ENCODE measurements at regions not wholly inside any gene's neighbourhood (a gene's known extent, or its start where the extent isn't known, plus 50 kb on each side); places are given as distances from the start of the nearest gene placed in this dataset.

DNA sequence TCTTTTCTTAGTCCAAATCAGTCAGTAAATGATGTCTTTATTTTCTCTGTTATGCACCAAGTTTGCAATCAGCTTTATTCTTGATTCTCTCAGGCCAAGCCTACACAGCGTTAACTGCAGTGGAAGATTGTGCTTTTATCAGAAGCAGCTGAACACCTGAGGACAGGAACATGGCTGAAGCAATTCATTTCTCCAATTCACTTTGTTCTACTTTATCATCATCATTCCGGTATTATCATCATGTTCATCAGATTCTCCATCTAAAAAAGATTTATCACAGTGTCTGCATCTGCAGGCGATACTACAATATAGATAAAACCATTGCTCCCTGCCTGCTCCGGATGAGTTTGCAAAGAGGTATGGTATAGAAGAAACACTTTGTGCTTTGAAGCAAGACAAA is 68.1 kb upstream of the STMND1 start:
- TF ChIP-seq POLR2A (IDR thresholded peaks at IDR 0.05): no peak
- no peak for TF ChIP-seq CTCF (IDR thresholded peaks at IDR 0.05)
- DNase-seq: no peak
- intact Hi-C loops (cut with DNase I; ENCODE audit: low total_unique reads): no loop called here
- 73 to 83% methylated on average over 3 to 4 of the region's 4 CpGs for WGBS, 2 donors (ENCODE audit: low coverage in 1 of 2)
- Histone ChIP-seq H3K27ac (peak overlapping the region; percentile 61 to 79 (median 68)), H3K4me3 (no peak overlapping the region), H3K9me3 (no peaks in the 10 kb centered on the region), H3K4me1 (peaks cover 0 to 11% (median 2%) of the 10 kb centered on the region in 4 donors), H3K36me3 (no peaks in the 10 kb centered on the region), H3K27me3 (no peaks in the 10 kb centered on the region)
- in situ Hi-C loops (cut with MboI; ENCODE audit: low pct_ligation_motif_present in 1 of 4, low pct_unique_long_range_greater_than_20kb in 1 of 4, low sequenced_read_pairs in 3 of 4): no loop called here

- 46 to 48% methylated on average over 9 to 12 of the region's 12 CpGs for WGBS, 2 donors (ENCODE audit: low coverage in 1 of 2)
- H3K4me3 ChIP-seq: peak overlapping the region in 1 of 4 donors; percentile 19
- H3K9me3 ChIP-seq: no peaks in the 10 kb centered on the region
- H3K27me3 ChIP-seq: no peaks in the 10 kb centered on the region
- peak overlapping the region; percentile 61 to 79 (median 68) for H3K27ac ChIP-seq
- TF ChIP-seq EP300 (IDR thresholded peaks at IDR 0.05; ENCODE audit: low read depth) (no peak), POLR2AphosphoS5 (IDR thresholded peaks at IDR 0.05) (peak; percentile 33 to 51 (median 39))
- intact Hi-C loops (cut with DNase I; ENCODE audit: low total_unique reads): no loop called here
- peak; percentile 62 for DNase-seq
- in situ Hi-C loops (cut with MboI; ENCODE audit: low pct_ligation_motif_present in 1 of 4, low pct_unique_long_range_greater_than_20kb in 1 of 4, low sequenced_read_pairs in 3 of 4): no loop called here
- no peaks in the 10 kb centered on the region for H3K36me3 ChIP-seq
- H3K4me1 ChIP-seq: peaks cover 0 to 11% (median 2%) of the 10 kb centered on the region in 4 donors
These were observed 68.7 kb upstream of the STMND1 start for GRCh38 chr6:17032988-17033634.

GRCh38 chr6:17032590-17032987 is 69.3 kb upstream of the STMND1 start:
- peak overlapping the region in 1 of 4 donors; percentile 19 for H3K4me3 ChIP-seq
- WGBS, 2 donors (ENCODE audit: low coverage in 1 of 2): 31 to 43% methylated on average over 3 of the region's 3 CpGs
- peak overlapping the region; percentile 61 to 79 (median 68) for H3K27ac ChIP-seq
- TF ChIP-seq POLR2A (IDR thresholded peaks at IDR 0.05): no peak
- TF ChIP-seq EP300 (IDR thresholded peaks at IDR 0.05; ENCODE audit: low read depth): no peak
- no peak for TF ChIP-seq POLR2AphosphoS5 (IDR thresholded peaks at IDR 0.05)
- intact Hi-C loops (cut with DNase I; ENCODE audit: low total_unique reads): no loop called here
- no peaks in the 10 kb centered on the region for H3K36me3 ChIP-seq
- H3K27me3 ChIP-seq: no peaks in the 10 kb centered on the region
- DNase-seq: no peak
- peaks cover 0 to 11% (median 2%) of the 10 kb centered on the region in 4 donors for H3K4me1 ChIP-seq
- in situ Hi-C loops (cut with MboI; ENCODE audit: low pct_ligation_motif_present in 1 of 4, low pct_unique_long_range_greater_than_20kb in 1 of 4, low sequenced_read_pairs in 3 of 4): no loop called here
- H3K9me3 ChIP-seq: no peaks in the 10 kb centered on the region

- TF ChIP-seq POLR2AphosphoS5 (IDR thresholded peaks at IDR 0.05): no peak
- TF ChIP-seq CTCF (IDR thresholded peaks at IDR 0.05): no peak
- no peak for TF ChIP-seq POLR2A (IDR thresholded peaks at IDR 0.05)
- no peak for TF ChIP-seq EP300 (IDR thresholded peaks at IDR 0.05; ENCODE audit: low read depth)
- H3K27ac ChIP-seq: peak overlapping the region; percentile 61 to 79 (median 68)
- no peaks in the 10 kb centered on the region for H3K9me3 ChIP-seq
- WGBS, 2 donors (ENCODE audit: low coverage in 1 of 2): 91 to 95% methylated on average over 8 to 19 of the region's 19 CpGs
- no peak overlapping the region for H3K4me3 ChIP-seq
- in situ Hi-C loops (cut with MboI; ENCODE audit: low pct_ligation_motif_present in 1 of 4, low pct_unique_long_range_greater_than_20kb in 1 of 4, low sequenced_read_pairs in 3 of 4): no loop called here
- no peaks in the 10 kb centered on the region for H3K27me3 ChIP-seq
- no peaks in the 10 kb centered on the region for H3K36me3 ChIP-seq
- intact Hi-C loops (cut with DNase I; ENCODE audit: low total_unique reads): no loop called here
- H3K4me1 ChIP-seq: peaks cover 0 to 11% (median 2%) of the 10 kb centered on the region in 4 donors
- no peak for DNase-seq
These were observed 69.9 kb upstream of the STMND1 start for GRCh38 chr6:17031961-17032360.

DNA sequence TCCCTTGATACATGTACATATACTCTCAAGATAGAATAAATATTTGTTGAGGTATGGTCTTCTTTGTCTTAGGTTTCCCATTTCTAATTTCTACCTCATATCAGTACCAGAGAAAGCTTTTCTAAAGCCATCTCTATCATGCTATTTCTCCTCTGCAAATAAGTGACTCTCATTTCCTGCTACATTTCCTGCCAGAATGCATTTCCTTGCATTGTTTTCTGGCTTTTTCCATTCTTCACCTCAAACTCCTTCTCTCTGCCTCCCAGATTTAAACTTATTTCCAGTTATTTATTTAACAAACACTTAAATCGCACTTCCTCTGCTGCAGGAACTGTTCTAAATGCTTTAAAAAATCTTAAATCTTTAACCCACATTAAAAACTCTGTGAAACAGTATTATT is 74.4 kb upstream of the STMND1 start:
- no peaks in the 10 kb centered on the region for H3K27me3 ChIP-seq
- no peak for TF ChIP-seq EP300 (IDR thresholded peaks at IDR 0.05; ENCODE audit: low read depth)
- no peak for TF ChIP-seq POLR2AphosphoS5 (IDR thresholded peaks at IDR 0.05)
- TF ChIP-seq POLR2A (IDR thresholded peaks at IDR 0.05): no peak
- TF ChIP-seq CTCF (IDR thresholded peaks at IDR 0.05): no peak
- in situ Hi-C loops (cut with MboI; ENCODE audit: low pct_ligation_motif_present in 1 of 4, low pct_unique_long_range_greater_than_20kb in 1 of 4, low sequenced_read_pairs in 3 of 4) (no loop called here), intact Hi-C loops (cut with DNase I; ENCODE audit: low total_unique reads) (no loop called here)
- peaks cover 0 to 3% of the 10 kb centered on the region in 2 donors for H3K9me3 ChIP-seq
- H3K36me3 ChIP-seq: no peaks in the 10 kb centered on the region
- H3K4me1 ChIP-seq: peaks cover 0 to 4% (median under 1%) of the 10 kb centered on the region in 4 donors
- WGBS, 2 donors (ENCODE audit: low coverage in 1 of 2): 86 to 93% methylated on average over 1 of the region's 1 CpG
- no peak for DNase-seq
- no peak overlapping the region for H3K27ac ChIP-seq
- H3K4me3 ChIP-seq: no peak overlapping the region
